ENCODE measurements at regions not wholly inside any gene's neighbourhood (a gene's known extent, or its start where the extent isn't known, plus 50 kb on each side); places are given as distances from the start of the nearest gene placed in this dataset.

- no peak for TF ChIP-seq CTCF (IDR thresholded peaks at IDR 0.05)
Measured at GRCh38 chr11:111047374-111047773, 198.2 kb upstream of the POU2AF2 start.

- no peak for TF ChIP-seq CTCF (IDR thresholded peaks at IDR 0.05)
Measured at GRCh38 chr11:111046291-111046690, 199.2 kb upstream of the POU2AF2 start.

- no peak for TF ChIP-seq CTCF (IDR thresholded peaks at IDR 0.05)
Measured at GRCh38 chr11:111045874-111046273, 199.7 kb upstream of the POU2AF2 start.

- TF ChIP-seq CTCF (IDR thresholded peaks at IDR 0.05), result no peak
Measured at GRCh38 chr11:111045407-111045803, 200.1 kb upstream of the POU2AF2 start.

- TF ChIP-seq CTCF (IDR thresholded peaks at IDR 0.05), result no peak
Measured at GRCh38 chr11:111044751-111045406, 200.6 kb upstream of the POU2AF2 start.

GRCh38 chr11:111039982-111040381, 205.5 kb upstream of the POU2AF2 start:
- no peak for TF ChIP-seq CTCF (IDR thresholded peaks at IDR 0.05)

GRCh38 chr11:111035746-111036145, 209.8 kb upstream of the POU2AF2 start:
- no peak for TF ChIP-seq CTCF (IDR thresholded peaks at IDR 0.05)

GRCh38 chr11:111026241-111026640, 219.3 kb upstream of the POU2AF2 start:
- no peak for TF ChIP-seq CTCF (IDR thresholded peaks at IDR 0.05)

Data from LNCAP (cell line).